ENCODE measurements at regions not wholly inside any gene's neighbourhood (a gene's known extent, or its start where the extent isn't known, plus 50 kb on each side); places are given as distances from the start of the nearest gene placed in this dataset.

DNA sequence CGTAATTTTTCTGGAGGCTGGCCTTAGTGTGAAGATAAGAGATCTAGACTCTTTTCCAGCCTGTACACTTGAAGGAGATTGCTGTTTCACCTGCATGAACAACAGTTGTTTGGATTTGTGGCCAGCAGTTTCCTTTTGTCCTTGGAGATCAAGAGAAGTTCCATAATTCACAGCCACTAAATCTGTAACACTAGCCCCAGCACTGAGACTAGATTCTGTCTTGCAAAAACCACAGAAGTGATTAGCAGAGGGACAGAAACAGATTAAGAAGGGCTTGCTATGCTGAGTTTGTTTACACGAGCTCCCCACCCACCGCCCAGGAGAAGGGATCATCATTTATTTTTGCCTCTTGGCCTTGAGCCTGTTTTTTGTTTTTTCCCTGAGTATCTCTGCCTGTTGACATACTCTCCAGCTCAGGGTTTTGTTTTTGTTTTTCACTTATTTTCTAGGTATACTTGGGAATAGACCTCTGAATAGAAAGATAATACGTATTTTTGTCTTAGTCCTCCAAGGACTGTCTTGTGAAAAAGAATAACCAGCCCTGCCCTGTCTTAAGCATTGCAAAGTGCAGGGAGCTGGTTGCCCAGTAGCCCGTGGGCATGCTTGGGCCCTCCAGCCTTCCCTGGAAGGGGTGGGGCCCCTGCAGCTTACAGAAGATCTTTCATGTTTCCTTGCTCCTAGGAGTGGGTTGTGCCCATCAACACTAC, 93.1 kb upstream of the SOX4 start:
- TF ChIP-seq, protein P1, sequence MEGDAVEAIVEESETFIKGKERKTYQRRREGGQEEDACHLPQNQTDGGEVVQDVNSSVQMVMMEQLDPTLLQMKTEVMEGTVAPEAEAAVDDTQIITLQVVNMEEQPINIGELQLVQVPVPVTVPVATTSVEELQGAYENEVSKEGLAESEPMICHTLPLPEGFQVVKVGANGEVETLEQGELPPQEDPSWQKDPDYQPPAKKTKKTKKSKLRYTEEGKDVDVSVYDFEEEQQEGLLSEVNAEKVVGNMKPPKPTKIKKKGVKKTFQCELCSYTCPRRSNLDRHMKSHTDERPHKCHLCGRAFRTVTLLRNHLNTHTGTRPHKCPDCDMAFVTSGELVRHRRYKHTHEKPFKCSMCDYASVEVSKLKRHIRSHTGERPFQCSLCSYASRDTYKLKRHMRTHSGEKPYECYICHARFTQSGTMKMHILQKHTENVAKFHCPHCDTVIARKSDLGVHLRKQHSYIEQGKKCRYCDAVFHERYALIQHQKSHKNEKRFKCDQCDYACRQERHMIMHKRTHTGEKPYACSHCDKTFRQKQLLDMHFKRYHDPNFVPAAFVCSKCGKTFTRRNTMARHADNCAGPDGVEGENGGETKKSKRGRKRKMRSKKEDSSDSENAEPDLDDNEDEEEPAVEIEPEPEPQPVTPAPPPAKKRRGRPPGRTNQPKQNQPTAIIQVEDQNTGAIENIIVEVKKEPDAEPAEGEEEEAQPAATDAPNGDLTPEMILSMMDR (IDR thresholded peaks at IDR 0.05), result no peak
- no peak for TF ChIP-seq POLR2A (IDR thresholded peaks at IDR 0.05)
